IMR-90 (cell line): ENCODE measurements at regions not wholly inside any gene's neighbourhood (a gene's known extent, or its start where the extent isn't known, plus 50 kb on each side); places are given as distances from the start of the nearest gene placed in this dataset.

Experiments
- ATAC-seq: fragments of 200-7000 bp; cut with Tn5 transposase; 2 replicates; pipeline ENCODE4 v1.9.1; 2020; ENCODE audit warnings: low read depth, mild to moderate bottlenecking, moderate library complexity
- BruUV-seq: library from RNA; stranded (reverse); fragments of 400-500 nt; replicated peaks from 2 replicates; lab custom pipeline; 2021; lab: Mats Ljungman, UMichigan
- CTCF ChIA-PET: fragments of 300-600 bp; formaldehyde crosslinking; extraction: SDS; loops from one replicate; lab custom pipeline; 2021; ENCODE audit warnings: antibody characterized with exemption; lab: Yijun Ruan, JAX
- POLR2A ChIA-PET: fragments of 300-600 bp; sonication (Branson Sonifier 250); formaldehyde crosslinking; loops from one replicate; lab custom pipeline; 2022; ENCODE audit warnings: antibody characterized with exemption; ENCODE audit not compliant: unreplicated experiment; lab: Charles Lee
- DNase-seq: peaks from one replicate; pipeline ENCODE4 v3.0.0; 2013
- H2AFZ ChIP-seq: replicated peaks from 2 replicates; pipeline ENCODE3; 2013; ENCODE audit warnings: low read length, mild to moderate bottlenecking; ENCODE audit not compliant: poor library complexity
- H2AK5ac ChIP-seq: 2 replicates; pipeline ENCODE4 v1.6.1; 2013; ENCODE audit warnings: low read depth, low read length, inconsistent platforms
- H2AK9ac ChIP-seq: replicated peaks from 2 replicates; pipeline ENCODE3; 2013; ENCODE audit warnings: mild to moderate bottlenecking, low read depth, low read length, moderate library complexity; ENCODE audit not compliant: poor library complexity
- H2BK120ac ChIP-seq: 2 replicates; pipeline ENCODE4 v1.6.1; 2013; ENCODE audit warnings: low read depth, low read length, inconsistent platforms
- H2BK15ac ChIP-seq: 3 replicates; pipeline ENCODE4 v1.6.1; 2013; ENCODE audit warnings: low read depth, low read length, inconsistent platforms
- H2BK20ac ChIP-seq: 2 replicates; pipeline ENCODE4 v1.6.1; 2013; ENCODE audit warnings: low read depth, mild to moderate bottlenecking, inconsistent platforms, low read length, moderate library complexity
- H2BK5ac ChIP-seq: 2 replicates; pipeline ENCODE4 v1.6.1; 2013; ENCODE audit warnings: mild to moderate bottlenecking, low read depth, low read length, inconsistent platforms; ENCODE audit not compliant: poor library complexity, severe bottlenecking
- H3K14ac ChIP-seq: replicated peaks from 2 replicates; pipeline ENCODE4 v1.6.1; 2013; ENCODE audit warnings: low read depth, low read length, inconsistent platforms
- H3K18ac ChIP-seq: 2 replicates; pipeline ENCODE4 v1.6.1; 2013; ENCODE audit warnings: low read depth, low read length, control low read depth
- H3K23ac ChIP-seq: 2 replicates; pipeline ENCODE4 v1.6.1; 2013; ENCODE audit warnings: low read depth, low read length, inconsistent platforms
- H3K27ac ChIP-seq: 2 replicates; pipeline ENCODE4 v1.5.1; 2013; ENCODE audit warnings: mild to moderate bottlenecking, control low read depth, low read length; ENCODE audit not compliant: insufficient read depth
- H3K27me3 ChIP-seq: 2 replicates; pipeline ENCODE4 v1.6.1; 2013; ENCODE audit warnings: low read length; ENCODE audit not compliant: control insufficient read depth, insufficient read depth
- H3K36me3 ChIP-seq: 2 replicates; pipeline ENCODE4 v1.6.1; 2013; ENCODE audit warnings: low read length, mixed read lengths; ENCODE audit not compliant: control insufficient read depth, insufficient read depth
- H3K4ac ChIP-seq: 2 replicates; pipeline ENCODE4 v1.6.1; 2013; ENCODE audit warnings: low read depth, low read length, inconsistent platforms
- H3K4me1 ChIP-seq: 2 replicates; pipeline ENCODE4 v1.6.1; 2013; ENCODE audit warnings: low read length, mixed read lengths; ENCODE audit not compliant: control insufficient read depth, insufficient read depth
- H3K4me2 ChIP-seq: 2 replicates; pipeline ENCODE4 v1.6.1; 2013; ENCODE audit warnings: low read depth, mild to moderate bottlenecking, control low read depth, low read length, moderate library complexity
- H3K4me3 ChIP-seq: 2 replicates; pipeline ENCODE4 v1.5.1; 2013; ENCODE audit warnings: low read depth, mild to moderate bottlenecking, control low read depth, low read length, moderate library complexity; ENCODE audit not compliant: insufficient read depth
- H3K56ac ChIP-seq: 2 replicates; pipeline ENCODE4 v1.6.1; 2013; ENCODE audit warnings: low read length, inconsistent platforms; ENCODE audit not compliant: insufficient read depth; ENCODE audit errors: extremely low read depth
- H3K79me1 ChIP-seq, 2 experiments: 2 replicates each; pipeline ENCODE4 v1.6.1; 2013; ENCODE audit warnings: low read length in 2 of 2, inconsistent platforms in 1 of 2, low read depth in 1 of 2
- H3K9ac ChIP-seq: 2 replicates; pipeline ENCODE4 v1.6.1; 2013; ENCODE audit warnings: low read depth, low read length, control low read depth
- H3K9me1 ChIP-seq: 2 replicates; pipeline ENCODE4 v1.6.1; 2013; ENCODE audit warnings: low read length, inconsistent platforms; ENCODE audit not compliant: insufficient read depth
- H3K9me3 ChIP-seq: 2 replicates; pipeline ENCODE4 v1.6.1; 2013; ENCODE audit warnings: low read length; ENCODE audit not compliant: control insufficient read depth, insufficient read depth
- H4K20me1 ChIP-seq: 2 replicates; pipeline ENCODE4 v1.6.1; 2013; ENCODE audit warnings: low read length, inconsistent platforms; ENCODE audit not compliant: insufficient read depth
- H4K5ac ChIP-seq: 2 replicates; pipeline ENCODE4 v1.6.1; 2013; ENCODE audit warnings: mild to moderate bottlenecking, low read depth, low read length, control low read depth
- H4K8ac ChIP-seq, 2 experiments: 2 replicates each; pipeline ENCODE4 v1.6.1; 2013; ENCODE audit warnings: low read depth in 2 of 2, low read length in 2 of 2, control low read depth in 1 of 2, inconsistent platforms in 1 of 2
- H4K91ac ChIP-seq: 2 replicates; pipeline ENCODE4 v1.6.1; 2013; ENCODE audit warnings: low read depth, low read length, inconsistent platforms; ENCODE audit not compliant: insufficient read depth
- BHLHE40 ChIP-seq: fragments of 150-350 bp; IDR thresholded peaks from 2 replicates; pipeline ENCODE4 v1.6.1; 2016; ENCODE audit warnings: mild to moderate bottlenecking, low read depth, low read length
- CEBPB ChIP-seq: IDR thresholded peaks from 2 replicates; pipeline ENCODE4 v1.6.1; 2012; ENCODE audit warnings: low read depth, low read length, improper control_type of control experiment
- CHD1 ChIP-seq: IDR thresholded peaks from 2 replicates; pipeline ENCODE4 v1.6.1; 2012; ENCODE audit warnings: low read depth, low read length, improper control_type of control experiment
- FOS ChIP-seq: fragments of 150-350 bp; IDR thresholded peaks from 2 replicates; pipeline ENCODE4 v1.6.1; 2016; ENCODE audit warnings: low read depth, low read length
- MAFK ChIP-seq: IDR thresholded peaks from 2 replicates; pipeline ENCODE4 v1.6.1; 2012; ENCODE audit warnings: low read depth, low read length, improper control_type of control experiment
- MXI1 ChIP-seq: IDR thresholded peaks from 2 replicates; pipeline ENCODE4 v1.6.1; 2012; ENCODE audit warnings: low read depth, mild to moderate bottlenecking, low read length, moderate library complexity, borderline replicate concordance
- NFE2L2 ChIP-seq: fragments of 150-350 bp; IDR thresholded peaks from 2 replicates; pipeline ENCODE4 v1.6.1; 2016; ENCODE audit warnings: low read depth, mild to moderate bottlenecking, low read length
- POLR2A ChIP-seq: IDR thresholded peaks from 2 replicates; pipeline ENCODE4 v1.6.1; 2012; ENCODE audit warnings: mild to moderate bottlenecking, low read depth, low read length
- RCOR1 ChIP-seq: IDR thresholded peaks from 2 replicates; pipeline ENCODE4 v1.6.1; 2012; ENCODE audit warnings: mild to moderate bottlenecking, low read length, improper control_type of control experiment; ENCODE audit not compliant: insufficient replicate concordance
- RFX5 ChIP-seq: IDR thresholded peaks from 2 replicates; pipeline ENCODE4 v1.8.0; 2012; ENCODE audit warnings: low read depth, mild to moderate bottlenecking, low read length, moderate library complexity
- SMC3 ChIP-seq: fragments of 150-350 bp; IDR thresholded peaks from 2 replicates; pipeline ENCODE4 v1.6.1; 2016; ENCODE audit warnings: low read depth, mild to moderate bottlenecking, antibody characterized with exemption, low read length, moderate library complexity
- WGBS, 2 experiments: methylation state at CpG; one replicate each; pipeline versions ENCODE4 v1.1.5 to v1.1.7; 2013; ENCODE audit warnings: missing lambda C conversion rate in 2 of 2; ENCODE audit not compliant: insufficient read length in 1 of 2; ENCODE audit errors: extremely low coverage in 2 of 2; 5-methylcytosine and 5-hydroxymethylcytosine counted together
- dilution Hi-C: fragments of 300-500 bp; cut with HindIII; formaldehyde crosslinking; loops from one replicate; pipeline ENCODE4 v1.14.3; 2018; ENCODE audit warnings: low sequenced_read_pairs; ENCODE audit not compliant: unreplicated experiment
- in situ Hi-C: fragments of 300-500 bp; cut with MboI; formaldehyde crosslinking; loops from 3 replicates; pipeline ENCODE4 v1.14.3; 2019; ENCODE audit warnings: low sequenced_read_pairs, inconsistent platforms, mixed read lengths
- intact Hi-C: fragments of 100-400 bp; cut with micrococcal nuclease; formaldehyde crosslinking; loops from 2 replicates; pipeline ENCODE4 v1.10.0; 2022
- TF ChIP-seq, protein P1 (sequence below): fragments of 150-350 bp; IDR thresholded peaks from 2 replicates; pipeline ENCODE4 v1.6.1; 2016; ENCODE audit warnings: low read depth, mild to moderate bottlenecking, low read length, moderate library complexity, borderline replicate concordance
- TF ChIP-seq, protein P2 (sequence below): fragments of 150-350 bp; IDR thresholded peaks from 2 replicates; pipeline ENCODE4 v1.6.1; 2017; ENCODE audit warnings: mild to moderate bottlenecking, antibody characterized with exemption, low read length, low read depth

DNA sequence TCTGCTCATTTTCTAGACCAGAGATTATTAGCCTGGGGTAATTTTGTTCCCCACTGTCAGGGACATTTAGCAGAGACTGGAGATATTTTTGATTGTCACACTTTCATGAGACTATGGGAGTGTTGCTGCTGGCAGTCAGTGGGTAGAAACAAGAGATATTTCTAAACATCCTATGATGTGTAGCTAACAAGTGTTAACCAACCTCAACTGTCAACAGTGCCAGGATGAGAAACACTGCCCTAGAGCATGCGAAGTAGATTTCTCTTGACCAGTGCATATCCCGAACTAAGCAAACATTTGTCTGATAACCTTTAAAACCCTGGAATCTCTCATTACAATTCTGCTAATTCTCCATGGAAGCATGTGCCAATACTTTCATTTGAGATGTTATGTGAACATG, 607.4 kb upstream of the TMPRSS15 start:
- H2AK5ac ChIP-seq: no peak overlapping the region
- no peak overlapping the region for H3K4me2 ChIP-seq
- CTCF ChIA-PET: no interaction called here
- no peak overlapping the region for H2BK15ac ChIP-seq
- H3K9ac ChIP-seq: no peak overlapping the region
- no peaks in the 10 kb centered on the region for H3K36me3 ChIP-seq
- DNase-seq: no peak
- no peak overlapping the region for H2AK9ac ChIP-seq
- no peak overlapping the region for H3K14ac ChIP-seq
- no peak overlapping the region for H3K27ac ChIP-seq
- no peak overlapping the region for H4K8ac ChIP-seq
- H3K27me3 ChIP-seq: no peaks in the 10 kb centered on the region
- no TSS peak for BruUV-seq
- no peaks in the 10 kb centered on the region for H4K20me1 ChIP-seq
- H2BK5ac ChIP-seq: no peak overlapping the region
- H3K4ac ChIP-seq: no peak overlapping the region
- no peak overlapping the region for H3K18ac ChIP-seq
- no peaks in the 10 kb centered on the region for H3K9me1 ChIP-seq
- H2BK20ac ChIP-seq: no peak overlapping the region
- peaks cover 6% of the 10 kb centered on the region; the same call in 1 of the 2 replicates for H3K9me3 ChIP-seq
- ATAC-seq: no peak
- H4K5ac ChIP-seq: no peak overlapping the region
- no peak overlapping the region for H3K4me3 ChIP-seq
- H3K23ac ChIP-seq: no peak overlapping the region
- H4K91ac ChIP-seq: no peak overlapping the region
- intact Hi-C loops (no loop called here), in situ Hi-C loops (no loop called here), dilution Hi-C loops (no loop called here)
- H2BK120ac ChIP-seq: no peak overlapping the region
- POLR2A ChIA-PET: no interaction called here
- no peaks in the 10 kb centered on the region for H3K79me1 ChIP-seq
- no peak for TF ChIP-seq NFE2L2
- no peak for TF ChIP-seq CHD1
- TF ChIP-seq, protein P1, sequence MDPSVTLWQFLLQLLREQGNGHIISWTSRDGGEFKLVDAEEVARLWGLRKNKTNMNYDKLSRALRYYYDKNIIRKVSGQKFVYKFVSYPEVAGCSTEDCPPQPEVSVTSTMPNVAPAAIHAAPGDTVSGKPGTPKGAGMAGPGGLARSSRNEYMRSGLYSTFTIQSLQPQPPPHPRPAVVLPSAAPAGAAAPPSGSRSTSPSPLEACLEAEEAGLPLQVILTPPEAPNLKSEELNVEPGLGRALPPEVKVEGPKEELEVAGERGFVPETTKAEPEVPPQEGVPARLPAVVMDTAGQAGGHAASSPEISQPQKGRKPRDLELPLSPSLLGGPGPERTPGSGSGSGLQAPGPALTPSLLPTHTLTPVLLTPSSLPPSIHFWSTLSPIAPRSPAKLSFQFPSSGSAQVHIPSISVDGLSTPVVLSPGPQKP: no peak
- TF ChIP-seq FOS: no peak
- no peak for TF ChIP-seq BHLHE40
- no peak for TF ChIP-seq MAFK
- no peak for TF ChIP-seq SMC3
- TF ChIP-seq RCOR1: no peak
- TF ChIP-seq, protein P2, sequence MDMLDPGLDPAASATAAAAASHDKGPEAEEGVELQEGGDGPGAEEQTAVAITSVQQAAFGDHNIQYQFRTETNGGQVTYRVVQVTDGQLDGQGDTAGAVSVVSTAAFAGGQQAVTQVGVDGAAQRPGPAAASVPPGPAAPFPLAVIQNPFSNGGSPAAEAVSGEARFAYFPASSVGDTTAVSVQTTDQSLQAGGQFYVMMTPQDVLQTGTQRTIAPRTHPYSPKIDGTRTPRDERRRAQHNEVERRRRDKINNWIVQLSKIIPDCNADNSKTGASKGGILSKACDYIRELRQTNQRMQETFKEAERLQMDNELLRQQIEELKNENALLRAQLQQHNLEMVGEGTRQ: no peak
- TF ChIP-seq MXI1: no peak
- TF ChIP-seq CEBPB: no peak
- TF ChIP-seq RFX5: no peak
- TF ChIP-seq POLR2A: no peak
- no peaks in the 10 kb centered on the region for H3K4me1 ChIP-seq
- no CpG with 5 or more reads among the region's 2 CpGs for WGBS, 2 experiments
- no peak overlapping the region for H3K56ac ChIP-seq
- H2AFZ ChIP-seq: no peak overlapping the region
